Psoas muscle (tissue), 7 donors: ENCODE measurements at regions not wholly inside any gene's neighbourhood (a gene's known extent, or its start where the extent isn't known, plus 50 kb on each side); places are given as distances from the start of the nearest gene placed in this dataset.

Experiments used
- ATAC-seq, 4 donors: fragments of 200-7000 bp; cut with Tn5 transposase; one replicate each; pipeline ENCODE4 v1.9.1; 2020; ENCODE audit warnings: moderate library complexity in 3 of 4, mild to moderate bottlenecking in 2 of 4
- DNase-seq, 2 donors: peaks; one replicate each; pipeline ENCODE4 v3.0.0-alpha.2; 2020
- H3K27ac ChIP-seq: fragments of 200-600 bp; one replicate; pipeline ENCODE4 v1.8.0; 2022
- H3K27me3 ChIP-seq, 3 donors: fragments of 200-600 bp in 1 of 3; one replicate each; pipeline versions ENCODE4 v1.6.1 to v1.8.0; 2013 to 2022; ENCODE audit warnings: low read length in 2 of 3, mild to moderate bottlenecking in 2 of 3, moderate library complexity in 1 of 3; ENCODE audit not compliant: insufficient read depth in 3 of 3
- H3K36me3 ChIP-seq, 2 donors: fragments of 200-600 bp in 1 of 2; one replicate each; pipeline versions ENCODE4 v1.6.1 to v1.8.0; 2013 to 2022; ENCODE audit warnings: low read depth in 1 of 2, mild to moderate bottlenecking in 1 of 2, moderate library complexity in 1 of 2; ENCODE audit not compliant: insufficient read depth in 1 of 2
- H3K4me1 ChIP-seq: fragments of 200-600 bp; one replicate; pipeline ENCODE4 v1.8.0; 2022
- H3K4me3 ChIP-seq: fragments of 200-600 bp; one replicate; pipeline ENCODE4 v1.8.0; 2022; ENCODE audit warnings: mild to moderate bottlenecking
- H3K9me3 ChIP-seq: fragments of 200-600 bp; one replicate; pipeline ENCODE4 v1.8.0; 2022
- WGBS, 3 donors: extraction: QIAGEN DNeasy Blood & Tissue Kit; methylation state at CpG; one replicate each; pipeline versions ENCODE4 v1.1.6 to v1.1.7; 2013; 5-methylcytosine and 5-hydroxymethylcytosine counted together
- intact Hi-C, 2 donors: fragments of 100-400 bp; cut with DNase I; formaldehyde crosslinking; loops; one replicate each; pipeline versions ENCODE4 v1.11.0 to v1.14.2; 2022
- TF ChIP-seq, protein P1 (sequence below): fragments of 200-600 bp; IDR thresholded peaks from one replicate; pipeline ENCODE4 v1.8.0; 2022; ENCODE audit warnings: antibody characterized with exemption
- donor health status: healthy with polysubstance abuse.
- donor health status: DM: no; HTN: no; CAD: no; lungs with moderate emphysema.
- donor health status: Bipolar disorder and iron deficiency.
- donor health status: healthy.
- donor health status: DM: yes; HTN: yes; CAD: no.
- donor health status: DM: no; HTN: no; CAD: no.
- donor health status: DM: yes; HTN: yes; CAD: no.

- DNase-seq (no peak), ATAC-seq (no peak)
- WGBS, 3 donors: 57 to 78% (median 74%) methylated on average over 8 of the region's 8 CpGs
- intact Hi-C loops: no loop called here
- H3K27me3 ChIP-seq: no peaks in the 10 kb centered on the region
- no peak overlapping the region for H3K4me3 ChIP-seq
- H3K9me3 ChIP-seq: no peaks in the 10 kb centered on the region
- TF ChIP-seq, protein P1, sequence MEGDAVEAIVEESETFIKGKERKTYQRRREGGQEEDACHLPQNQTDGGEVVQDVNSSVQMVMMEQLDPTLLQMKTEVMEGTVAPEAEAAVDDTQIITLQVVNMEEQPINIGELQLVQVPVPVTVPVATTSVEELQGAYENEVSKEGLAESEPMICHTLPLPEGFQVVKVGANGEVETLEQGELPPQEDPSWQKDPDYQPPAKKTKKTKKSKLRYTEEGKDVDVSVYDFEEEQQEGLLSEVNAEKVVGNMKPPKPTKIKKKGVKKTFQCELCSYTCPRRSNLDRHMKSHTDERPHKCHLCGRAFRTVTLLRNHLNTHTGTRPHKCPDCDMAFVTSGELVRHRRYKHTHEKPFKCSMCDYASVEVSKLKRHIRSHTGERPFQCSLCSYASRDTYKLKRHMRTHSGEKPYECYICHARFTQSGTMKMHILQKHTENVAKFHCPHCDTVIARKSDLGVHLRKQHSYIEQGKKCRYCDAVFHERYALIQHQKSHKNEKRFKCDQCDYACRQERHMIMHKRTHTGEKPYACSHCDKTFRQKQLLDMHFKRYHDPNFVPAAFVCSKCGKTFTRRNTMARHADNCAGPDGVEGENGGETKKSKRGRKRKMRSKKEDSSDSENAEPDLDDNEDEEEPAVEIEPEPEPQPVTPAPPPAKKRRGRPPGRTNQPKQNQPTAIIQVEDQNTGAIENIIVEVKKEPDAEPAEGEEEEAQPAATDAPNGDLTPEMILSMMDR: no peak
- H3K27ac ChIP-seq: no peak overlapping the region
- no peaks in the 10 kb centered on the region for H3K4me1 ChIP-seq
- no peaks in the 10 kb centered on the region for H3K36me3 ChIP-seq
Observed at GRCh38 chr2:15826273-15826717, 114.1 kb upstream of the MYCN start.

GRCh38 chr2:15827001-15827400 is 113.3 kb upstream of the MYCN start:
- DNase-seq: no peak
- H3K27ac ChIP-seq: no peak overlapping the region
- no peaks in the 10 kb centered on the region for H3K9me3 ChIP-seq
- no peak for ATAC-seq
- H3K4me1 ChIP-seq: no peaks in the 10 kb centered on the region
- WGBS, 3 donors: 85 to 87% (median 86%) methylated on average over 4 of the region's 4 CpGs
- TF ChIP-seq, protein P1: no peak
- intact Hi-C loops: no loop called here
- no peak overlapping the region for H3K4me3 ChIP-seq
- no peaks in the 10 kb centered on the region for H3K36me3 ChIP-seq
- H3K27me3 ChIP-seq: no peaks in the 10 kb centered on the region

- no peaks in the 10 kb centered on the region for H3K9me3 ChIP-seq
- no peak overlapping the region for H3K4me3 ChIP-seq
- TF ChIP-seq, protein P1: no peak
- no peak overlapping the region for H3K27ac ChIP-seq
- no peaks in the 10 kb centered on the region for H3K36me3 ChIP-seq
- WGBS, 3 donors: 94 to 96% (median 95%) methylated on average over 5 of the region's 5 CpGs
- no peaks in the 10 kb centered on the region for H3K27me3 ChIP-seq
- ATAC-seq: no peak
- no peaks in the 10 kb centered on the region for H3K4me1 ChIP-seq
- no peak for DNase-seq
- intact Hi-C loops: no loop called here
Observed at GRCh38 chr2:15828576-15828975, 111.8 kb upstream of the MYCN start.

DNA sequence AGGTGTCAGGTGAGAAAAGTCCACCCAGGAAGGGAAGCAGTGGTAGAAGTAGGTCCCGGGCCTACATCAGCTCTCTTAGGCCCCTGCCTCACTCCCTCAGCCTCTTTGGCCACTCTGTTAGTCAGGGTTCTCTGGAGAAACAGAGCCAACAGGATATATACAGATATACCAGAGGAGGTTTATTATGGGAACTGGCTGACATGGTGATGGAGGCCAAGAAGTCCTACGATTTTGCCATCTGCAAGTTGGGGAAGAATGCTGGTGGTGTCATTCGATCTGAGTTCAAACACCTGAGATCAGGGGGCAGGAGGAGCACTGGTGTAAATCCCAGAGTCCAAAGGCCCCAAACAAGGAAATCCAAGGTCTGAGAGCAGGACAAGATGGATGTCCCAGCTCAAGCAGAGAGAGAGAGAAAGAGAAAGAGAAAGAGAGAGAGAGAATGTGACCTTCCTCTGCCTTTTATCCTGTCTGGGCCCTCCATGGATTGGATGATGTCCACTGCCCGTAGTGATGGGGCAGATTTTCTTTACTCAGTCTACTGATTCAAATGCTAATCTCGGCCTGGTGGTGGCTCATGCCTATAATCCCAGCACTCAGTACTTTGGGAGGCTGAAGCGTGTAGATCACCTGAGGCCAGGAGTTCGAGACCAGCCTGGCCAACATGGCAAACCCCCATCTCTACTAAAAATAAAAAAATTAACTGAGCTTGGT is 111.1 kb upstream of the MYCN start:
- WGBS, 3 donors: 89 to 93% (median 92%) methylated on average over 7 of the region's 7 CpGs
- intact Hi-C loops: no loop called here
- Histone ChIP-seq H3K9me3 (no peaks in the 10 kb centered on the region), H3K4me1 (no peaks in the 10 kb centered on the region), H3K4me3 (no peak overlapping the region), H3K27me3 (no peaks in the 10 kb centered on the region), H3K27ac (no peak overlapping the region), H3K36me3 (no peaks in the 10 kb centered on the region)
- DNase-seq: no peak
- ATAC-seq: no peak
- TF ChIP-seq, protein P1: no peak

DNA sequence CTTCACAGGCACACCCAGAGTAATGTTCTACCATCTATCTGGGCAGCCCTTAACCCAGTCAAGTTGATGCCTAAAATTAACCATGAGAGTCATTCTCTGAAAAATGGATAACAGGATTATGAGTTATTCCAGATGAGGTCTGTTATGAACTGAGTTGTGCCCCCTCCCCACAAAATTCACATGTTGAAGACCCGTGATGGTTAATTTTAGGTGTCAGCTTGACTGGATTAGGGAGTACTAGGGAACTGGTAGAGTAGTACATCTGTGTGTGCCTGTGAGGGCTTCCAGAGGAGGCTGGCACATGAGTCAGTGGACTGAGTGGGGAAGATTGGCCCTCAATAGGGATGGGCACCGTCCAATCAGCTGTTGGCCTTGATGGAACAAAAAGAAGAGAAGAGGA is 110.4 kb upstream of the MYCN start:
- H3K9me3 ChIP-seq: no peaks in the 10 kb centered on the region
- no peaks in the 10 kb centered on the region for H3K27me3 ChIP-seq
- no peak for DNase-seq
- H3K4me1 ChIP-seq: no peaks in the 10 kb centered on the region
- ATAC-seq: no peak
- TF ChIP-seq, protein P1: no peak
- no peak overlapping the region for H3K4me3 ChIP-seq
- 70 to 91% (median 86%) methylated on average over 2 of the region's 2 CpGs for whole genome bisulfite sequencing, 3 donors
- H3K36me3 ChIP-seq: no peaks in the 10 kb centered on the region
- intact Hi-C loops: no loop called here
- no peak overlapping the region for H3K27ac ChIP-seq
